Heart right ventricle (tissue), 16 donors: ENCODE measurements at regions not wholly inside any gene's neighbourhood (a gene's known extent, or its start where the extent isn't known, plus 50 kb on each side); places are given as distances from the start of the nearest gene placed in this dataset.

Experiments
- ATAC-seq, 8 donors: fragments of 200-7000 bp; cut with Tn5 transposase; one replicate each; pipeline ENCODE4 v1.9.1; 2020; ENCODE audit warnings: mild to moderate bottlenecking in 8 of 8, moderate library complexity in 8 of 8, moderate number of reproducible peaks in 1 of 8
- DNase-seq, 2 donors: peaks; one replicate each; pipeline ENCODE4 v3.0.0-alpha.2; 2020
- H3K27ac ChIP-seq, 10 donors: fragments of 200-600 bp; sonication (generic) in 2 of 10; one replicate each; pipeline versions ENCODE4 v1.5.0 to v1.8.0; 2020 to 2022; ENCODE audit warnings: mild to moderate bottlenecking in 3 of 10
- H3K27me3 ChIP-seq, 7 donors: fragments of 200-600 bp; one replicate each; pipeline ENCODE4 v1.8.0; 2021 to 2022; ENCODE audit warnings: mild to moderate bottlenecking in 2 of 7
- H3K36me3 ChIP-seq, 9 donors: fragments of 200-600 bp; sonication (generic) in 1 of 9; one replicate each; pipeline versions ENCODE4 v1.5.0 to v1.8.0; 2020 to 2022; ENCODE audit warnings: mild to moderate bottlenecking in 2 of 9
- H3K4me1 ChIP-seq, 9 donors: fragments of 200-600 bp; sonication (generic) in 1 of 9; one replicate each; pipeline versions ENCODE4 v1.5.0 to v1.8.0; 2020 to 2022; ENCODE audit warnings: mild to moderate bottlenecking in 4 of 9
- H3K4me3 ChIP-seq, 10 donors: fragments of 200-600 bp; sonication (generic) in 2 of 10; one replicate each; pipeline versions ENCODE4 v1.5.0 to v1.8.0; 2020 to 2022; ENCODE audit warnings: mild to moderate bottlenecking in 7 of 10, moderate library complexity in 2 of 10
- H3K9me3 ChIP-seq, 11 donors: fragments of 200-600 bp in 10 of 11; sonication (generic) in 2 of 11; one replicate each; pipeline versions ENCODE4 v1.5.0 to v1.8.0; 2013 to 2022; ENCODE audit warnings: mild to moderate bottlenecking in 2 of 11, control low read depth in 1 of 11, moderate library complexity in 1 of 11
- CTCF ChIP-seq, 9 donors: fragments of 200-600 bp; sonication (generic) in 2 of 9; IDR thresholded peaks; one replicate each; pipeline versions ENCODE4 v1.5.0 to v1.8.0; 2021 to 2022; ENCODE audit warnings: antibody characterized with exemption in 9 of 9, mild to moderate bottlenecking in 5 of 9, moderate library complexity in 1 of 9
- WGBS, 2 donors: extraction: QIAGEN DNeasy Blood & Tissue Kit; methylation state at CpG; one replicate each; pipeline ENCODE4 v1.1.7; 2013; ENCODE audit warnings: inconsistent platforms in 1 of 2; 5-methylcytosine and 5-hydroxymethylcytosine counted together
- intact Hi-C, 10 donors: fragments of 100-400 bp; cut with DNase I; formaldehyde crosslinking; loops; one replicate each; pipeline versions ENCODE4 v1.11.1 to v1.14.2; 2022
- donor health status: Arrhythmogenic right ventricular cardiomyopathy.
- donor health status: ischemic (EF 13 %, LVEDD 7.1; RV severe dilation, severe dysfunction).
- donor health status: healthy with polysubstance abuse.
- donor health status: DM: no; HTN: yes; CAD: no.
- donor health status: DM: no; HTN: no; CAD: no.
- donor health status: ischemic (EF 25% LVEDD 6.9; RV normal size, moderate dysfunction).
- donor health status: ischemic (EF 25% LVEDD 5.7; RV mildly dilated, moderate dysfunction).
- donor health status: healthy.
- donor health status: DM: yes; HTN: yes; CAD: no.
- donor health status: Ischemic cardiomyopathy.
- donor health status: ischemic (EF 35%, LVEDD 5.7; RV mildly dilated, moderate dysfunction).
- donor health status: nonischemic (EF 11% LVEDD 7.7; RV severe dilation, severe dysfunction).
- donor health status: DM: yes; HTN: yes; CAD: no.
- donor health status: PGD.
- donor health status: ischemic (EF 29% LVEDD 5.4; RV normal size, mild dysfunction).
- donor health status: nonischemic (EF 23%, LVEDD 6.1; RV moderate dilation, normal function).

GRCh38 chr3:72661115-72661457 lies 187.2 kb downstream of the SHQ1 start:
- DNase-seq (peak; percentile 65 to 70), ATAC-seq (peak; percentile 93 to 99 (median 96))
- Histone ChIP-seq H3K4me1 (peaks cover 0 to 12% (median 5%) of the 10 kb centered on the region in 9 donors), H3K27me3 (peaks cover 0 to 18% (median 4%) of the 10 kb centered on the region in 7 donors), H3K27ac (peak overlapping the region in 1 of 10 donors; percentile 62), H3K9me3 (no peaks in the 10 kb centered on the region), H3K4me3 (no peak overlapping the region), H3K36me3 (no peaks in the 10 kb centered on the region)
- WGBS, 2 donors = 31 to 39% methylated on average over 2 of the region's 2 CpGs
- intact Hi-C loops = loop anchor here in 4 of 10 donors (5.0 to 10.0 kb wide), 4 partner anchors 154 to 214 kb away; partner anchors contain the start of gene RYBP (in 1 of the 4)
- no peak for TF ChIP-seq CTCF (IDR thresholded peaks at IDR 0.05)

- peaks cover 0 to 24% (median 9%) of the 10 kb centered on the region in 7 donors for H3K27me3 ChIP-seq
- peaks cover 0 to 16% (median 5%) of the 10 kb centered on the region in 9 donors for H3K4me1 ChIP-seq
- 92% methylated on average over 5 of the region's 5 CpGs for WGBS, 2 donors
- no peaks in the 10 kb centered on the region for H3K36me3 ChIP-seq
- no peak for TF ChIP-seq CTCF (IDR thresholded peaks at IDR 0.05)
- peak overlapping the region in 2 of 10 donors; percentile 4 to 62 for H3K27ac ChIP-seq
- H3K4me3 ChIP-seq = no peak overlapping the region
- intact Hi-C loops = loop anchor here in 4 of 10 donors (5.0 to 10.0 kb wide), 4 partner anchors 154 to 213 kb away; partner anchors contain the start of gene RYBP (in 1 of the 4)
- H3K9me3 ChIP-seq = no peaks in the 10 kb centered on the region
- DNase-seq (no peak), ATAC-seq (peak in 2 of 8 donors; percentile 14 to 25)
These were observed 187.8 kb downstream of the SHQ1 start for GRCh38 chr3:72660270-72661114.

GRCh38 chr3:72659596-72659995 lies 188.6 kb downstream of the SHQ1 start:
- WGBS, 2 donors = 71 to 72% methylated on average over 3 of the region's 3 CpGs
- Histone ChIP-seq H3K27me3 (peaks cover 0 to 30% (median 13%) of the 10 kb centered on the region in 7 donors), H3K36me3 (no peaks in the 10 kb centered on the region), H3K4me3 (no peak overlapping the region), H3K27ac (no peak overlapping the region), H3K9me3 (no peaks in the 10 kb centered on the region), H3K4me1 (peaks cover 2 to 23% (median 11%) of the 10 kb centered on the region in 9 donors)
- ATAC-seq (no peak), DNase-seq (no peak)
- TF ChIP-seq CTCF (IDR thresholded peaks at IDR 0.05) = no peak
- intact Hi-C loops = no loop called here

- peaks cover 2 to 23% (median 11%) of the 10 kb centered on the region in 9 donors for H3K4me1 ChIP-seq
- no peak for TF ChIP-seq CTCF (IDR thresholded peaks at IDR 0.05)
- DNase-seq (no peak), ATAC-seq (no peak)
- 96 to 99% methylated on average over 5 of the region's 5 CpGs for WGBS, 2 donors
- H3K4me3 ChIP-seq = no peak overlapping the region
- intact Hi-C loops = no loop called here
- no peak overlapping the region for H3K27ac ChIP-seq
- no peaks in the 10 kb centered on the region for H3K36me3 ChIP-seq
- H3K9me3 ChIP-seq = no peaks in the 10 kb centered on the region
- peaks cover 0 to 30% (median 13%) of the 10 kb centered on the region in 7 donors for H3K27me3 ChIP-seq
These were observed 189.1 kb downstream of the SHQ1 start for GRCh38 chr3:72659188-72659587.
